IPS DF 19.7 (cell line): ENCODE measurements at regions not wholly inside any gene's neighbourhood (a gene's known extent, or its start where the extent isn't known, plus 50 kb on each side); places are given as distances from the start of the nearest gene placed in this dataset.

ENCODE experiments used
- DNase-seq: peaks from one replicate; pipeline ENCODE4 v3.0.0-alpha.2; 2013; ENCODE audit warnings: low read depth, low spot score

GRCh38 chr14:30297876-30298795, 260.8 kb upstream of the G2E3 start:
- no peak for DNase-seq

GRCh38 chr14:30299915-30300314, 259.0 kb upstream of the G2E3 start:
- no peak for DNase-seq

DNA sequence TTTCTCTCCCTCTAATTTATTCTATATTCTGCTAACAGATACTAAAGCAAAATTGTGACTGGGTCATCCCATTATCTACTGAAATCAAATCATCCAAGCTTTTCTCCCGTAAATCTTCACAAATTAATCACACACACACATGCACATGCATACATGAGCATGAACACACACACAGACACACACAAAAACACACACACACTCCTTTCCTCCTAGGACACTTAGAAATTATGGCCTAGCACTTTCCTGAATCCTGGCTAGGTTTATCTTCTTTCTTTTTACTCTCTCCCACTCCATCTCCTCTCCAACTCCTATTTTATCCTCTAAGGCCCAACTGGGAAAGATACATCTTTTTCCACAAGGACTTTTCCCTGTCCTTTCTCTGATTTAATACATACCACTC, 255.6 kb upstream of the G2E3 start:
- DNase-seq: no peak

- no peak for DNase-seq
Measured at GRCh38 chr14:30305346-30305745, 253.6 kb upstream of the G2E3 start.

DNA sequence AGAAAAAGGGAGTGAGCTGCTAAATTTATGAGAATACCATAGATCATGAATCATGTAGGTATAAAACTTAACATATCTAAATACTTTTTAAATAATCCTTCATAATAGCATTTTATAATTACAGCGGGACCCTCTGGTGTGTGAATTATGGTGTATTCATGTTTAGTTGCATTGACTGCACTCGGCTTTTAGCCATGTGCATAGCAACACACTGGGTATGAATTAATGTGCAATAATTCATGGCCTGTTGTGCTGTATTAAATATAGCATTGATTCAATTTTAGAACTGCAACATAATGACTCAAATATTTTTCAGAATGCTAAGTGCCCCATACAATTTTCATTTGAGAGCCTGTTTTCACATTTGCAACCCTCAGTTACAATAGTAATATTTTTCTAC, 249.6 kb upstream of the G2E3 start:
- DNase-seq: no peak

GRCh38 chr14:30312214-30312613, 246.7 kb upstream of the G2E3 start:
- no peak for DNase-seq

- no peak for DNase-seq
Measured at GRCh38 chr14:30317729-30318128, 241.2 kb upstream of the G2E3 start.

- no peak for DNase-seq
Measured at GRCh38 chr14:30322819-30323218, 236.1 kb upstream of the G2E3 start.

DNA sequence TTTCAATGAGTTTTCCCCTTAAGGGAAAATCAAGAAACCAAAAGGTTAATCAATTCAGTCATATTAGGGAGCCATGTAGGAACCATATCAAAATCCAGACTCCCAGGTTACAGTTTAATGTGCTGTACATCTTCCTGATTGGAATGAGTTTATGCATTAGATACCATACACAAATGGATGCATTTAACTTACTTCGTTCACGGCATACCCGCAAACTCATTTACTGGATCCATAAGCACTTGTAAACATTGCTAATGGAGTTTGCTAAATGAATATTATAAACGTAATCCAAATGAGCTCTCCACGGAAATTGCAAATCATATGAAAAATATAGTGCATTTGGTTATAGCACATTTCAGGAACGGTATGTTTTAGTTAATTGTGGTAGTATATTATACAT, 228.9 kb upstream of the G2E3 start:
- DNase-seq: no peak

DNA sequence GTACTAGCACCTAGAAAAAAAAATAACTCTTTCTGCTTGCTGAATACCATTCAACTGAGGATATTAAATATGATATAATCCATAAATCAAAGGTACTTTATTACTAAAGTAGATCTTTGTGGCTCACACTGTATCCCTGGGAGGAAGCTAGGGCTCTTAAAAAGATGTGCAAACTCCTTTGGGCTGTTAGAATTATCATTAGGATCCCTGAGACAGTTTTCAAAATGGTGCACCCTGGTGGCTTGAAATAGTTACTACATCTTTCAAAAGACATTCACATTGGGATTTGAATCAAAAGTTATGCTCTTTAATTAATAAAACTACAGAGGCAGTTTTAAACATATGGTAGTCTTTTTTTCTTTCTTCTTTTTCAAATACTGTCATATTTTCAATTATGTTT, 228.5 kb upstream of the G2E3 start:
- no peak for DNase-seq

DNA sequence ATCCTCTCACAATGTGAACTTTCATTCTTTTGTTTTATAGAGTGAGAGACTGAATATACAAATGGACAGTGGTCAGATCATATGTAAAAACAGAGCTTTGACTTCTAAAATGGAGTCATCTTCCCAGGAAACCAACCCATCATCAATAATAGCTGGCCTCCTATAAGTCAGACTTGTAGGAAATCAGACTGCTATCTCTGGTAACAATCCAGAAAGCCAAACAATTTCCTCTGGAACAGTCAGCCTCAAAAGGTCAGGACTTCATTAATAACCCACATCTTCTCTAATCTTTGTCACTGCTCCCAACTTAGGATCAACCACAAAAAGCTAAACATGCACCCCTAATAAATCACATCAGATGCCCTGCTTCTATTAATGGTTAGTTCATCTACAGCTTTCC, 227.9 kb upstream of the G2E3 start:
- DNase-seq: no peak

- DNase-seq: no peak
Measured at GRCh38 chr14:30332374-30332773, 226.6 kb upstream of the G2E3 start.

DNA sequence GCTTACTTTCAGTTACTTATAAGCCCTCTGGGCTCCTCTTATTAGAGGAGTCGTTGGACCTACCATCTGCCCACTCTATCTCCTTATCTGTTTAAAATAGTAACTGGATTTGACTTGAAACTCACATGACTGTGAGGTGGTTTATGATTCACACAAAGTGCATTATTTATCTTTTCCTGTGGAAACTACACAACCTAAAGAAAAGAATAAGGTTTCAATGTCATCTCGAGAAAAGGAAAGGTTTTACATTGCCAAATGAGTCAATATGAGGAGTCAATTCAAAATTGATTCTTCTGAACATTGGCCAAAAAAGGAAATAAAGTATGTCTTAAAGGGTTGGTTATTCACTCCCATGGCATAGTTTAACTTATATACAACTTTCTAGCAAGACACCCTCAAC, 225.0 kb upstream of the G2E3 start:
- no peak for DNase-seq

- DNase-seq: no peak
Measured at GRCh38 chr14:30337456-30337855, 221.5 kb upstream of the G2E3 start.

- no peak for DNase-seq
Measured at GRCh38 chr14:30339311-30339901, 219.6 kb upstream of the G2E3 start.

DNA sequence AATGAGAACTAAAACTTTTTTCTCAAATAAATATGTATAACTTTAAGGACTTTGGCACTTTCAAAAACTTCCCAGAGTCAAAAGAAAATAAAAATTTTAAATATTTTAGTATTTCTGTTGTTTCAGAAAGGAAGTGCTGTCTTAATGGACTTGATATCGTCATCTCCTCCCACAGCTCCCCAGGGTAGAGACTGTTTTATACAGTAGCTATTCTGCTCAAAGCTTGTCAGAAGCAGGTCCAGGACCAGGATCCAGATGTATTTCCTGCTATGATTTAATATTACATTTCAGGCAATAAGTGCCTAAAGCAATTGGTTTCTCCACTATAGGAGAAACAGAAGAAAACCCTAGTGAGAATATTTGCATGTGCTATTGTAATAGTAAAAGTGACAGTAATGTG, 218.5 kb upstream of the G2E3 start:
- DNase-seq: no peak

DNA sequence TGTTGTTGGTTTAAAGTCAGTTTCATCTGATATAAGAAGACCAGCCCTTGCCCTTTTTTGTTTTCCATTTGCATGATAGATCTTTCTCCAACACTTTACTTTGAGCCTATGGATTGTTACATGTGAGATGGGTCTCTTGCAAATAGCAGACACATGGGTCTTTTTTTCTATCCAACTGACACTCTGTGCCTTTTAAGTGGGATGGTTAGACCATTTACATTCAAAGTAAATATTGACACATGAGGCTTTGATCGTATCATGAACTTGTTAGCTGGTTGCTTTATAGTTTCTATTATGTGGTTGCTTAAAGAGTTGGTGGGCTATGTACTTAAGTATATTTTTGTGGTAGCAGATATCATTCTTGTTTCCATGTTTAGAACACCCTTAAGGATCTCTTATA, 213.4 kb upstream of the G2E3 start:
- DNase-seq: no peak

- DNase-seq: no peak
Measured at GRCh38 chr14:30348445-30348844, 210.5 kb upstream of the G2E3 start.

DNA sequence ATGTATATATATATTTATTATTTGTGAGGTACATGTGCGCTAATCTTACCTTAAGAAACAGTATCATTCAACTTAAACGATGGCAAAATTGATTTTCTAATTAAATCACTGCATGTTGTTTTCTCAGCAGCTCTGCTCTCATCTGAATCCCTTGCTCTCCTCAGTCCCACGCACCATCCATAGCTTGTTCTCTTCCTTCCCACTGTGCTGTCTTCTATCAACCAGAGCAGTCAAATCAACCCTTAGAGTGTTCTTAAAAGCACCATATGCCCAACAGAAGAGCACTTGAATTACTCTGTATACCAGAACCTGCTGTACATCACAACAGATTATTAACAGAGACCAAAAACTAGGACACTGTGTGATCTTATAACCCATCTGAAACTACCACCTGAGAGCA, 209.4 kb upstream of the G2E3 start:
- no peak for DNase-seq

DNA sequence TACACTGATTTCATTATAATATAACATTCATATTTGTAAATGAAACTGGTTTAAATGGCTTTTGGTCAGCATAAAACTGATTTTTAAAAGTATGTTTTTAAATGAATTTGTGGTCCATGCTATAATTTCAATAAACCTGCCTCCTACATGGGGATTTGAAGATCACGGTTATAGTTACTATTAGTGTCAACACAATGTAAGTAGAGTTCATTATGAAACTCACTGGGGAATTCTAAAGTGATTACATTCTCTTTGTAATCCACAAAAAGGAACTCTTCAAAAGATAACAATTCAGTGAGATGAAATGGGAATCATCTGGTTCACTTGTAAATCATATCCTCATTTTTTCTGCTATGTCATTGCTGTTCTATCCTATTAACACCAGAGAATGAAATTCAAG, 204.5 kb upstream of the G2E3 start:
- DNase-seq: no peak

DNA sequence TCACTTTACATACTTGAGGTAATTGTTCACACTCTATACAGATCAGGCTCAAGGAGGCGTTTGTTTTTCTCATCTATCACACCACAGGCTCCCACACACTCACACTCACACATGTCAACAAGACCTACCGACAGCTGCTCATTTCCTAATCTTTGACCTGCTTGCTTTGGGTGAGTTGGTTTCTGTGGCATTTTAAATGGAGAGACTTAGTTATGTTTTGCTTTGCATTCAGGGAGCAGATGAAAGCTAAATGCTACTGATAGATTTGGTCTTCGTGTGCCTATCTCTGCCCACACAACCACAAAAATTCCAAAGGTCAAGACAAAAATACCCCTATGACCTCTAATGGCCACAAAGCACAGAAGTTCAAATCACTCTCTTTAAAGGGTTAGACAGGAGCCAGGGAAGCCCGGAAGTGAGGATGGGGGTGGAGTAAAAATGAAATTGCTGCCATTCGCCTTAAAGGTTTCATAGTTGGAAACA, 203.5 kb upstream of the G2E3 start:
- DNase-seq: no peak

GRCh38 chr14:30356438-30357202, 202.3 kb upstream of the G2E3 start:
- DNase-seq: no peak
